Type B pancreatic cell (in vitro differentiated cells): ENCODE measurements at regions not wholly inside any gene's neighbourhood (a gene's known extent, or its start where the extent isn't known, plus 50 kb on each side); places are given as distances from the start of the nearest gene placed in this dataset.

Experiments
- DNase-seq: peaks from one replicate; pipeline ENCODE4 v3.0.0; 2021; ENCODE audit warnings: mixed read lengths; ENCODE audit not compliant: unreplicated experiment; ENCODE audit errors: extremely low spot score
- H3K27ac Mint-ChIP-seq: 2 replicates; pipeline ENCODE4 v1.8.0; 2021; ENCODE audit warnings: mild to moderate bottlenecking, mixed read lengths
- H3K27me3 Mint-ChIP-seq: 2 replicates; pipeline ENCODE4 v1.8.0; 2021; ENCODE audit warnings: mixed read lengths
- H3K36me3 Mint-ChIP-seq: 2 replicates; pipeline ENCODE4 v1.8.0; 2021; ENCODE audit warnings: mixed read lengths
- H3K4me1 Mint-ChIP-seq: one replicate; pipeline ENCODE4 v1.8.0; 2021; ENCODE audit warnings: mixed read lengths; ENCODE audit not compliant: unreplicated experiment
- H3K4me3 Mint-ChIP-seq: 2 replicates; pipeline ENCODE4 v1.8.0; 2021; ENCODE audit warnings: mild to moderate bottlenecking, mixed read lengths
- H3K9me3 Mint-ChIP-seq: 2 replicates; pipeline ENCODE4 v1.8.0; 2021; ENCODE audit warnings: mixed read lengths
- TF ChIP-seq, protein P1 (sequence below): fragments of 200-600 bp; sonication (generic); conservative IDR thresholded peaks from 2 replicates; pipeline ENCODE4 v1.5.0; 2021; ENCODE audit warnings: antibody characterized with exemption, mild to moderate bottlenecking

DNA sequence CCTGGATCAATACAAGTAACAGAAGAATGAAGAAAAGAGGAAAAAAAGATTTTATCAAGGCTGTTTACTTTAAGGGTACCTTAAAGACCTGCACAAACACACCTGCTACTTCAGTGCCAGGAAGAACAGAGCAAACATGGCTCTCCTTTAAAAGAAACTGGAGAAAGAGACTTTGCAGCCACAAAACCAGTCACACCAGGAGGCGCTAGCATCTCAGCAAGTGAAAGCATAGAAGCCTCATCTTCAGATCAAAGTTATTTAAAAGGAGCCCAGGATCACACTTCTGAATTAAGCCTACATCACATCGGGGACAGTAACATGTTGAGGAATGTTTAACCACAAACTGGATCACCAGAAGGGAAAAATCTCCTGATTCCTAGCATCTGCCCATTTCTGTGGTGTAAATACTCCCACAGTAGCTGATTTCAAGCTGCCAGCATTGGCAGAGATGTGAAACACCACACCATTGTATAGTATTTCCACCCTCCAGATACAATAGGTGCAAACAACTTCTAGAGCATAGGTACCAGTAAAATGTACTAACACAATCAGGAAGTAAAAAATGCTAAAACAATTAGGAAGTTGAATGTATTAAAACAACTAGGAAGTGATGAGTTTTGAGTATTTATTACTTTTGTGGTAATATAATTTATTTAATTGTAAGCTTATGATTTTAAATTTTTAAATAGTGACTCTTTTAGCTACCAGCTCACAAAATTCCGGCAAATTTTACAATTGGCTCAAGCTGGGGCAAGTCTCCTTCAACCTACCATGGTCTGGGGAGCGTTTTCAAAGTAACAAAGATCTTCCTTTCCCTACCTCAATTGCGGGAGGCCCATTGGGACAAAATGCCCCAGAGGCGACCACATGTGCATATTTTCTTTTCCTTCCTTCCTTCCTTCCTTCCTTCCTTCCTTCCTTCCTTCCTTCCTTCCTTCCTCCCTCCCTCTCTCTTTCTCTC lies 105.3 kb upstream of the CLDN14 start:
- Mint-ChIP-seq H3K9me3 (no peaks in the 10 kb centered on the region), H3K27me3 (peaks cover 9% of the 10 kb centered on the region), H3K27ac (no peak overlapping the region), H3K4me1 (no peaks in the 10 kb centered on the region), H3K4me3 (no peak overlapping the region), H3K36me3 (no peaks in the 10 kb centered on the region)
- no peak for DNase-seq
- TF ChIP-seq, protein P1, sequence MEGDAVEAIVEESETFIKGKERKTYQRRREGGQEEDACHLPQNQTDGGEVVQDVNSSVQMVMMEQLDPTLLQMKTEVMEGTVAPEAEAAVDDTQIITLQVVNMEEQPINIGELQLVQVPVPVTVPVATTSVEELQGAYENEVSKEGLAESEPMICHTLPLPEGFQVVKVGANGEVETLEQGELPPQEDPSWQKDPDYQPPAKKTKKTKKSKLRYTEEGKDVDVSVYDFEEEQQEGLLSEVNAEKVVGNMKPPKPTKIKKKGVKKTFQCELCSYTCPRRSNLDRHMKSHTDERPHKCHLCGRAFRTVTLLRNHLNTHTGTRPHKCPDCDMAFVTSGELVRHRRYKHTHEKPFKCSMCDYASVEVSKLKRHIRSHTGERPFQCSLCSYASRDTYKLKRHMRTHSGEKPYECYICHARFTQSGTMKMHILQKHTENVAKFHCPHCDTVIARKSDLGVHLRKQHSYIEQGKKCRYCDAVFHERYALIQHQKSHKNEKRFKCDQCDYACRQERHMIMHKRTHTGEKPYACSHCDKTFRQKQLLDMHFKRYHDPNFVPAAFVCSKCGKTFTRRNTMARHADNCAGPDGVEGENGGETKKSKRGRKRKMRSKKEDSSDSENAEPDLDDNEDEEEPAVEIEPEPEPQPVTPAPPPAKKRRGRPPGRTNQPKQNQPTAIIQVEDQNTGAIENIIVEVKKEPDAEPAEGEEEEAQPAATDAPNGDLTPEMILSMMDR: no peak

DNA sequence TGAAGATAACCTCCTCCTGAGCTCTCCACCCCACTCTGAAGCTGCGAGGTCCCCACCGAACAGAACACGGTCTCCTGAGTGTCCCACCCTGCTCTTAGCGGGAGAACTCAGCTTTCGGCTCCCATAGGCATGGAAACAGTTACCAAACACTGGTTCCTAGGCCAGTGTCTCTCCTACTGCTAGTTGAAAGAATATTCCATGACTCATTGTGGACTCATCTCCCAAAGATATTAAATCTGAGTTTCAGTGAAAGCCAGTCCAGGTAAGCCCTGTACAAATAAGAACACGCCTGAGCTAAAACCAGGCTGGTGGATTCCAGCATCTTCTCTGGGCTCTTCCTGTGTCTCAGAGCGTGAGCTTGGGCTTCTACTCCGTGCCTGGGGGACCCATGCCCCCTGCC lies 107.5 kb upstream of the CLDN14 start:
- DNase-seq: no peak
- Mint-ChIP-seq H3K9me3 (no peaks in the 10 kb centered on the region), H3K27ac (no peak overlapping the region), H3K4me3 (no peak overlapping the region), H3K4me1 (no peaks in the 10 kb centered on the region), H3K36me3 (no peaks in the 10 kb centered on the region), H3K27me3 (peaks cover 12% of the 10 kb centered on the region)
- TF ChIP-seq, protein P1: no peak

DNA sequence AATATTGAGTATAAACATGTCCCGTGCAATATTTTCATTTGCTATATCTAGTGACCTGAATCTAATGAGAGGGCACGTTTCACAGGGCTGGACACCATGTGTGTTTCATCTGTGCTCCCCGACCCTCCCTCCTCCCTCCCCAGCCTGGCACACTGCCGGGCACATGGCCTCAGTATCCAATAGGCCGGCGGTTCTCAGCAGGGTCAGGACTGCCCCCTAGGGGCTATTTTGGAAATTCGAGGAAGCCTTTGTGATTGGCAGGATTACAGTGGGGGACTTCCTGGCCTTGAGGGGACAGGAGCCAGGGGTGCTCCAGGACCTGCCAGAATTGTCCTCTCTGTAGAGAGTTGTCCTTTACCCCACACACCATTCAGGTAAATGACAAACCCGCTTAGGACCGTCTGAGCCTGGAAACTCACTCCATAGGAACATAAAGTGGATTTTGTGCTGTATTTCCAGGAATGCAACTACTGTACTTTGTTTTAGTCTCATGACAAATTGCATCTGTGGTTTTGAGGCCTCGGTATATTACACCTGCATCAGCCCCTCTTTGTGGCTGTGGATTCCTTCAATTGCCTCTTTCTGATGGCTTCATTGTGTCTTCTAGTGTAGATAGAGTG lies 109.5 kb upstream of the SIM2 start:
- H3K27me3 Mint-ChIP-seq: peaks cover 21% of the 10 kb centered on the region
- H3K4me1 Mint-ChIP-seq: no peaks in the 10 kb centered on the region
- H3K4me3 Mint-ChIP-seq: no peak overlapping the region
- H3K27ac Mint-ChIP-seq: no peak overlapping the region
- H3K36me3 Mint-ChIP-seq: no peaks in the 10 kb centered on the region
- TF ChIP-seq, protein P1: peak; percentile 60
- no peak for DNase-seq
- H3K9me3 Mint-ChIP-seq: no peaks in the 10 kb centered on the region

DNA sequence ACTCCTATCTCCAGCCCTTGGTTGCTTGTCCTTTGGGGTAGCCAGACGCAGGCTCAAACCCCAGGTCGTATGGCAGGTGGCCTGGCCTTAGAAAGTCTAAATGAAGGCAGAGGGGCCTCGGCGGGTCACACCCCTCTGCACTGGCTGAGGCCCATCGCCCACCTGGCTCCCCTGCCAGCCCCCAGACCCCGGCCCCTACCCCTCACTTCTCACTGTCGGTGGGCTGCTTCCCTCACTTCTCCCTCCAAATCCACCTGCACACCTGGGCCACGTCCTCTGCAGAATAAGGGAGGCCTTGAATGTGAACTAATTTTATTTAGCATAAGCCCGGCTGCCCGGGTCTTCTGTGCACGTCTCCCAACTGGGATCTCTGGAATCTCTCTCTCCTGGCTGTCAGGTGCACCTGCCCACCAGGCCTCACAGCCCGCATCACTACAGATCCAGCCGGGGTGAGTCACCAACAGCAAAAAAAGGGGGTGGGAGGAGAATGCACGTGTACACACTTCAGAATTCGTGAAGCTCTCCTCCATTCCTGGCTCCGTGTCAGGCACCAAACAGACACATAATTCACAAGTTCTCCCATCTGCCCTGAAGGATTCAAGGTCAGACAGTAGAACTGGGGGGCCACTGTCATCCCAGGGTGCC lies 107.5 kb upstream of the SIM2 start:
- TF ChIP-seq, protein P1: no peak
- Mint-ChIP-seq H3K27ac (no peak overlapping the region), H3K36me3 (no peaks in the 10 kb centered on the region), H3K27me3 (peaks cover 26% of the 10 kb centered on the region), H3K4me1 (no peaks in the 10 kb centered on the region), H3K9me3 (no peaks in the 10 kb centered on the region), H3K4me3 (no peak overlapping the region)
- DNase-seq: no peak

DNA sequence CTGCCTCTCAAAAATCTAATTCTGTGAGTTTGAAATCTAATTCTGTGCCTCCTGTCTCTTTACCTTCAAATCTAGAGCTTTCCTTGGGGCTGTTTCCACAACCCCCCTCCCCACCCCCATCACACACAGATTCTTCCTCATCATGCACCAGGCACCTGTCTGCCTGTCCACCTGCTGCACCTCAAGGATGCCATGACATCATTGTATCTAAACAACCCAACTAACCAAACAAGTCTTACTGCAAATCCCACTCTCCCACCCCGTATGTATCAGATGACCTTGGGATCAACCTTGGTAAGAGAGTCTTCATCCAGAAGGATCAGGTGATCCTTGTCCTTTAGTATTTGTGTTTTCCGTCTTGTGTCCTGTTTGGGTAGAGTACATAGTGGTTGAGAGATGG lies 102.7 kb upstream of the SIM2 start:
- Mint-ChIP-seq H3K9me3 (no peaks in the 10 kb centered on the region), H3K4me3 (no peak overlapping the region), H3K4me1 (no peaks in the 10 kb centered on the region), H3K36me3 (no peaks in the 10 kb centered on the region), H3K27me3 (peaks cover 28% of the 10 kb centered on the region), H3K27ac (no peak overlapping the region)
- TF ChIP-seq, protein P1: no peak
- no peak for DNase-seq
